RKO (cell line): ENCODE measurements at regions not wholly inside any gene's neighbourhood (a gene's known extent, or its start where the extent isn't known, plus 50 kb on each side); places are given as distances from the start of the nearest gene placed in this dataset.
"Not testable (repeated sequence)": the region's sequence is repeated elsewhere in the genome, so short reads cannot be mapped to it uniquely, and the experiment has no call there.

Experiments
- DNase-seq: peaks from one replicate; pipeline ENCODE4 v3.0.0-alpha.2; 2016; ENCODE audit warnings: low spot score

DNA sequence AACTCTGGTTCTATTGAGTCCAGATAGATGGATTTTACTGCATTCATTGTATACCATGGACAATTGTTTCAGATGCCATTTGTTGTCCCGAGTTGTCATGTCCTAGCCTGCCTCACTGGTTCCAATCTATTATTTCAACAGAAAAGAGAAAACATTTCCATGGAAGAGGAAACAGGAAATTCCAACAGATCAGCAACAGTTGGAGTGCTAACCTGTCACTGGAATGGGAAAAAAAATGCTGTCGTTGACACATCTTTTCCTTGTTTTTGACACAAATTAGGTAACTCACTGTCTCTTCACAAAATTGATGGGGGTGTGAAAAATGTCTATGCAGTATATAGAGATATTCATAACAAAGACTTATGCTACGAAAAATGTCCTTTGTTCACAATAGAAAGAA is 432.0 kb upstream of the TBL1XR1 start:
- DNase-seq: no peak

DNA sequence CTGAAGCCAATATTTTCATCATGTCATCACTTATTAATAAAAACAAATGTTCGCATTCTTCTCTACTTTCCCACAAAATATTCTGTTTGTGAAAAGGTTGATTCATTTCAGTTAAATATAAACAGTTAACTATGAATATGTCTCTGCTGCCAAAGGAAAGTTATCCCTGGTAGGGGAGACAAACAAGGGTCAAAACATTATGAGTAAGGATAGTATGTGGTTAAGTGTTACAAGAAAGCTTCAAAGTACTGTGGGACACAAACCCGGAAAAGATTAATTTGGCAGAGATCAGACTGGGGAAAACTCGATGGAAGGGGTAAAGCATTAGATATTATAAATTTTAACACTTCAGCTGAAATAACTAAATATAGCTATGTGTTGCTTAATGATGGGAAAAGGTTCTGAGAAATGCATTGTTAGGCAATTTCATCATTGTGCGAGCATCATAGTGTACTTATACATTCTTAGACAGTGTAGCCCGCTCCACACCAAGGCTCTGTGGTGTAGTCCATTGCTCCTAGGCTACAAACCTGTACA is 436.5 kb upstream of the TBL1XR1 start:
- DNase-seq: no peak

DNA sequence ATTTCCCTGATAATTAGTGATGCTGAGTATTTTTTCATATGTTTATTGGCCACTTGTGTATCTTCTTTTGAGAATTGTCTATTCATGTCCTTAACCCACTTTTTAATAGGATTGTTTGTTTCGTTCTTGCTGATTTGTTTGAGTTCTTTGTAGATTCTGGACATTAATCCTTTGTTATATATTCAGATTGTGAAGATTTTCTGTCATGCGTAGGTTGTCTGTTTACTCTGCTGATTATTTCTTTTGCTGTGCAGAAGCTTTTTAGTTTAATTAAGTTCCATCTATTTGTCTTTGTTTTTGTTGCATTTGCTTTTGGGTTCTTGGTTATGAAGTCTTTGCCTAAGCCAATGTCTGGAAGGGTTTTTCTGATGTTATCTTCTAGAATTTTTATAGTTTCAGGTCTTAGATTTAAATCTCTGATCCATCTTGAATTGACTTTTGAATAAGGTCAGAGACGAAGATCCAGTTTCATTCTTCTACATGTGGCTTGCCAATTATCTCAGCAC is 438.4 kb upstream of the TBL1XR1 start:
- DNase-seq: not testable (repeated sequence)

DNA sequence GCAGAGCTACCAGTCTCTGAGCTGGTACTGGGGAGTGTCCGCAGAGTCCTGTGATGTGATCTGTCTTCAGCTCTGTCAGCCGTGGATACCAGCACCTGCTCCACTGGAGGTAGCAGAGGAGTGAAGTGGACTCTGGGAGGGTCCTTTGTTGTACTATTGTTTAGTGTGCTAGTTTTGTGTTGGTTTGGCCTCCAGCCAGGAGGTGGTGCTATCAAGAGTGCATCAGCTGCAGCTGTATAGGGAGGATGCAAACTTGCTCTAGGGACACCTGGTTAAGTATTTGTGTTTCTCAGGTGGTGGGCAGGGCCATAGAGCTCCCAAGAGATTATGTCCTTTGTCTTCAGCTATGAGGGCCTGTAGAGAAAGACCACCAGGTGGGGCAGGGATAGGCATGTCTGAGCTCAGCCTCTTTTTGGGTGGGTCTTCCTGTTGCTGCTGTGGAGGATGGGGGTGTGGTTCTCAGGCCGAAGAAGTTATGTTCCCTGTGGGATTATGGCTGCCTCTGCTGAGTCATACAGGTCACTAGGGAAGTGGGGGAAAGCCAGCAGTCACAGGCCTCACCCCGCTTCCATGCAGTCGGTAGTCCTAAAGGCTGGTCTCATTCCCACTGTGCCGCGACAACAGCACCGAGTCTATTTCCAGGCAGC is 443.2 kb upstream of the TBL1XR1 start:
- no peak for DNase-seq

DNA sequence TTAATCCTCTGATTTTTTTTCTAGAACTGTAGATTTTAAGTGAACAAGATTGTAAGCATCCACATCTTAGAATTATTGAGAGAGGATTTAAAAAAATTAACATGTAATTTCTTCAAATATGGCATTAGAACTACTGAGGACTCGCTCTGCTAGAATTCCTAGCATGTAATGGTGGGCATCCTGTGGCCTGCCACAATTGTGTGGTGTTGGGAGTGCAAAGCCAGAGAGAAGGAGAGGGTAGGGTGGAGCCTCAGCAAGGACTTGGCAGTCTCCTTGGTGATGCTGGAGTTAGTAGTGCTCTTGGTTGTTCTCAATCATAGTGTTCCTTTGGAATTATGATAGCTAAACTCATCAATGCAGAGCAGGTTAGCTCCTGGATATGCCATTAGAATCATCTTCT is 443.9 kb upstream of the TBL1XR1 start:
- no peak for DNase-seq

DNA sequence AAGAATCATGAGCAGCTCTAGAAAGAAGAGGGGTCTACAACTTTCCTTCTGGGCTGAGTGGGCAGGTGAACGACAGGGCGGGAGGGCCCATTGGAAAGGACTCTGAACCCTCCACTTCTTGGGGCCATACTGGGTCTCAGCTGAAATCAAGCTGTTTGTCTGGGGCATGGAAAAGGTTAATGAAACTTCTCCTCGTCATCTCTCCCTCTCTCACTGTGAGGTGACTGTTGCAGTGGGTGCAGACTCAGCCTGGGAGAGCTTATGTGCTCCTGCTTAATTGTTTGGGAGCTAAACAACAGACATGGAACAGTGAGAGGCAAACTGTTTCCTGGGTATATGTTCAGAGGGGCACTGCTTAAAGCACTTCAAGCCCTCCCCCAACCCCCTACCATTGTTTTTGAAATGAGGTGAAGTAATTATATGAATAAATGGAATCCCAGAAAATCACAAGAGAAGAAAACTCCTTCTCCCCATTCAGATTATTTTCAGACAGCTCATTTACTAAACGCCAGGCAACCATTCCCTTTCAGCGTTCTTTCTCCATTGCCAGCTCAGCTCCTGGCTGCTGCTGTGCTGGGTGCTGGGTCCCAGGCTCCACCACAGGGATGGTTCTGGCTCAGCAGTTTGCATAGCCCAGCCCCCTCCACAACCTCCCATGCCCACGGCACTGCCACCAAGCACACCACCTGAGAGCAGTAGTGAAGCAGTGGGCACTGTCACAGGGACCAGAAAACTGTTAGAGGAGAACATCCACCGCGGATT is 444.9 kb upstream of the TBL1XR1 start:
- no peak for DNase-seq

DNA sequence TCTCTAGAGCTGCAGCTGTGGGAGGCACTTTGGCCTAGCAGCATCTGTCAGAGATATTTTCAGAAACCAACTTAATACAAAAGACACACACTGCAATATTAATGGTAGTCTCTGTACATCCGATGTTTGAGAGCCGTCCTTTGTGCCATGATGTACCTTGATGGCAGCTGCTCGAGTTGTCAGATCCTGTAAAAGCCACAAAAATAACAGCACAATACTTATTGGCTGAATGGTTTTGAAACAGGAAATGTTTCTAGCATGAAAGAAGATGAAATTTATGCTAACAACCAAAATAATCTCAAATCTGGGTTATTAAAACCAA is 445.5 kb upstream of the TBL1XR1 start:
- DNase-seq: no peak

DNA sequence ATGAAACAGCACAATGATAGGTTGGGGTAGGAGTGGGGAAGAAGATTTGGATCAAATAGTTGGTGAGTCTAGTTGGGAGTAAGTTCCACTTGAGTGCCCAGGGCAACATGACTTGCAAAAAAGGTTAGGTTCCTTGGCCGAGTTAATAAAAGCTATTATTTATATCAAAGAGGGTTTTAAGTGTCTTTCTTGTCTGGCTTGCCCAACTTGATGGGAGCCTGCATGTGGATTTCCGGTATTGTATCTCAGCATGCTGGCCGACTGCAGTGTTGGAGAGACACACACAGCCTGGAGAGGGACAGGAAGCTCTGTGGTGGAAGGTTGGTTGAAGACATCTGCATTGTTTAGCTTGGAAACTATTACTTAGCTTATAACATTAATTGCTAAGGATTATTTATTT is 449.5 kb upstream of the TBL1XR1 start:
- no peak for DNase-seq

DNA sequence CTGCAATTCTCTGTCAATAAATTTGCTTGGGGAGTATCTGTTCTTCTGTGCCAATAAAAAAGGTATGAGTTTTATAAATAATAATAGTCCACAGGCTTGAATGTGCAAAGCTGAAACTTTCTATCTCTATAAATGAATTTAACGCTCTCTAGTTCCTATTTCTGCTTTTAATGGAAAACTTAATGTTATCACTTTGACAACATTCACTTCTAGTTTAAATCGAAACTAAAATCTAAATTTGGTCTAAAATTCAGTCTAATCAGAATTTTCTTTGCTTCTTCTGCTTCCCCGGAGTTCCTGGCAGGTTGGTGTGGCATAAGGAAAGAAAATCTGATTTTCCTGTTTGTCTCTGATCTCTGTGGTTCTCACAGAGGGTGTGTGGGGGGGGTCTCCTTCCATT is 450.1 kb upstream of the TBL1XR1 start:
- no peak for DNase-seq

DNA sequence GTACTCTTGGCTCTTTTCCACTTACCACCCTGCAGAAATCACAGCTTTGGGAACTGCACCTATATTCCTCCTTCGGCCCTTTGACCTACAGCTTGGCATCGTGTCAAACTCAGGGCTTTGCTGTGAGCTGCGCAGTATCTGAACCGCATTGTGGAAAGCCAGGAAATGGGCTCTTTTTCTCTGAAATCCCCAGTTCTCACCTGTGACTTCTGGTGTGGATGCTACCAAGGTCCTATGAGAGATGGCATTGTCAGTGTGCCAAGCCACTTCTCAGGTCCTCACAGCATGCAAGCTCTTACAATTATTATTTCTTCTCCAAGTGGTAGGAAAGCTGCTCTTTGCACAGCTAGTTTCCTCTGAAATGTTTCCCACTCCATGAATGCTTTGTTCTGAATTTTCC is 450.6 kb upstream of the TBL1XR1 start:
- no peak for DNase-seq

DNA sequence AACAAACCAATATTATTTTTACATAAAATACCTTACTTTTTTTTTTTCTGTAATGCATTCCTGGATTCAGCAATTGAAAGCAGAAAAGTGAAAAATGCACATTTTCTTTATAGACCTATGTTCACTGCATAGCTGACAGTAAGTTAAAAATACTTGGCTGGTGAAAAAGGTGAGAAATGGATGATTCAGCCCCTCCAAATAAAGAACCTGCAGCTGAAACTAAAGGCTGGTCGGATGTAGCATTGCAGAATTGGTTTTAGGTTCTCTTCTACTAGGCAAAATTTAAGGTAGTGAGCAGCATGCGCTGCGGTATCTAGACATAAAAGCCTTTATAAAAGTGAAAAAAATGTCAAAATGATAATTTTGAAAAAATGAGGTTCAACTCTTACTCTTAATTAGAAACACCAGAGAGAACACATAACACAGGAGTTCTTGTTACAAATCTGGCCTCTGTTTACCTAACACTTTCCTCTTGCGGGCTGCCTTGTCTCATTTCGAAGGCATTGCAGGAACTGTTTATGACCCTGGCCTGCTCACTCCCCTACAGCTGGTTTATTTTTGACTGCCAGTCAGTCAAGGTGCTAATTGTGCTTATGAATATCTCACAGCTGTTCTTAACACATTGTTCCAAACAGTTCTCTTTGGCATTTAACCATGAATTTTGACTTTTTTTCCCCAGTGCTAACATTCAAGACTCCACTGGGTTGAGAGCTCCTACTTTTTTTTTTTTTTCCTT is 455.4 kb upstream of the TBL1XR1 start:
- no peak for DNase-seq

DNA sequence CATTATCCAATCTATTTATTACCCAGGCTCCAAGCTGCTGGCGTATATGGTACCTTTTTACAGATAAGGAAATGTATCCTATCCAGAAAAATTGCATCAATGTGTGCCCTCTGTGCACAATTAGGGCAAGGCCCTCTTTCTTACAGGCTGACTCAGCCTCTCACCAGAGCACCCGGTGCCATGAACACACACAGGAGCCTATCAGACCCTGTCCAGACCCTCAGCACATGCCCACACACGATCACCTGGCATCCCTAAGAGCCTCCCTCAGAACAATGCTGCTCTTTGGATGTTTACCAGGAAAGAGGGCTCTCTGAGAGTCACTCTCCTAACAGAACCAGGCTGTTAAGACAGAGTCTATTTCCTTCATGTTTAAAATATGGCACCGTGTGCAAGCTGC is 460.0 kb upstream of the TBL1XR1 start:
- DNase-seq: no peak

DNA sequence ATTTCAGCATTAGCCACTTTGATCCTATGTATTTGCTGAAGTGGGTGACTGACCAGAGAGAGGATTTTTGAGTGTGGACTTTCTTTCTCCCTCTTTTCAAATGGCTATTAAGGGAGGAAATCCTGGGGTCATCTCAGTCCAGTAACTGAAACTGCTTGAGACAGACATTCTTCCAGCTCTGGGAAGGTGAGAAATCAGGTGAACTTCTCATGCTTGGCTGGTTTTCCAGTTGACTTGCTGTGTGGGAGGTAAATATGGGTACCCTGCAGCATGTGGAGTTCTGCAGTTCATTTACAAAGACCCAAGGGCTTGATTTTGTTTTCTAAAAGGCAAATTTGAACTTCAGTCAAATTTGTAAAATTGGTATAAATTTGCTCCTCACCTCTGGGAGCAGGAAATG is 461.1 kb upstream of the TBL1XR1 start:
- no peak for DNase-seq

DNA sequence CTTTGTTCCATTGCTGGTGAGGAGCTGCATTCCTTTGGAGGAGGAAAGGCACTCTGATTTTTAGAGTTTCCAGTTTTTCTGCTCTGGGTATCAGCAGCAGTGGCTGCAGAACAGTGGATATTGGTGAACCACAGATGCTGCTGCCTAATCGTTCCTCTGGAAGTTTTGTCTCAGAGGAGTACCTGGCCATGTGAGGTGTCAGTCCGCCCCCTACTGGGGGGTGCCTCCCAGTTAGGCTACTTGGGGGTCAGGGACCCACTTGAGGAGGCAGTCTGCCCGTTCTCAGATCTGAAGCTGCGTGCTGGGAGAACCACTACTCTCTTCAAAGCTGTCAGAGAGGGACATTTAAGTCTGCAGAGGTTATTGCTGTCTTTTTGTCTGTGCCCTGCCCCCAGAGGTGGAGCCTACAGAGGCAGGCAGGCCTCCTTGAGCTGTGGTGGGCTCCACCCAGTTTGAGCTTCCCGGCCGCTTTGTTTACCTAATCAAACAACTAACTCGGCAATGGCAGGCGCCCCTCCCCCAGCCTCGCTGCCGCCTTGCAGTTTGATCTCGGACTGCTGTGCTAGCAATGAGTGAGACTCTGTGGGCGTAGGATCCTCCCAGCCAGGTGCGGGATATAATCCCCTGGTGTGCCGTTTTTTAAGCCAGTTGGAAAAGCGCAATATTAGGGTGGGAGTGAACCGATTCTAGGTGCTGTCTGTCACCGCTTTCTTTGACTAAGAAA is 467.3 kb upstream of the TBL1XR1 start:
- not testable (repeated sequence) for DNase-seq

DNA sequence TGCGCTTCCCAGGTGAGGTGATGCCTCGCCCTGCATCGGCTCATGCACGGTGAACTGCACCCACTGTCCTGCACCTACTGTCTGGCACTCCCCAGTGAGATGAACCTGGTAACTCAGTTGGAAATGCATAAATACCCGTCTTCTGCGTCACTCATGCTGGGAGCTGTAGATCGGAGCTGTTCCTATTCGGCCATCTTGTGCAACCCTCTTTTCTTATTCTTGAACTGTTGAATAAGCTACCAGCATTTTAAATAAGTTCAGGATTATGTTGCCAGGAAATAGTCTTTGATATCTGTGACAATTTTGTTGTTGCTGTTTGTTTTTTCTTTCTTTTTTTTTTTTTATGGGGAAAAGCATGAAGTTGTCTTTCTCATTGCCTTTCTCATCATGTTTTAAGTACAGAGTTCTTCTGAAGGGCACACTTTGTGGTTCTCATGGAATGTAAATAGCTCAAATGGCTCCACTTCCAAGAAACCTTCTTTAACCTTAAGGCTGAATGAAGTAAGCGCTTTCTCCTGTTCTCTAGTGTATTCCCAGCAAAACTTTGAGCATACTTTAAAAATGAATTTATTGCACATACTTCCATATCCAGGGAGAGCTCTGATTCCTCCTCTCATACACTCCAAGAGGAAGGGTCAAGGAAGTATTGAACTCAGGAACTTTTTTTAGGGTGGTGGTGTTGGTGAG is 468.0 kb upstream of the TBL1XR1 start:
- DNase-seq: no peak

DNA sequence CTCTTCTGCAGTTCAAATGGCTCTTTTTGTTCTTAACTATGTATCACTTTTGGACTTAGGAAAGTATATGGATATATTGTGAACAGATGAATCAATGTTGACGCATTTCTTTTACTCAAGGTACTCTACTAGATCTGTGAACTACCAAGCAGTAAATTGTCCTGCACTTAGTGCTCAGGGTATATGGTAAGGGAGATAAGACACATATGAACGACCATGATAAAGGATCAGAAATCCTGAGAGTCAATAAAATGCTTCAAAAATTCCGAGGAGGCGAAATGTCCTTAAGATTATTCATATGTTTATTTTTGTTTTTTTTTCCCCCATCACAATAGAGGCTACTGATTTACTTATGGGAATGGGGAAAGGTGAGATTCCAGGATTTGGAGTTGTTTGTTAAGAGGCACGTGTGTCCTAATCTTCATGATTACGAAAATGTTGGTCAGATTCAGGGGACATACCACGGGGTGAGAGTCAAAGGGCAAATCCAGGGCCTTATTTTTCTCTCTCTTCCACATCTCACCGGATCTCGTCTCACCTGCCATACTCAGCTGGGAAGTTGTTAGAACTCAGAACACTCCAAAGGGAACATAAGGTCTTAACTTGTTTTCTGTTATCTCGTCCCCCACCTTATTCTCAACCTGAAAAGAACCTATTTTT is 475.1 kb upstream of the TBL1XR1 start:
- DNase-seq: no peak

DNA sequence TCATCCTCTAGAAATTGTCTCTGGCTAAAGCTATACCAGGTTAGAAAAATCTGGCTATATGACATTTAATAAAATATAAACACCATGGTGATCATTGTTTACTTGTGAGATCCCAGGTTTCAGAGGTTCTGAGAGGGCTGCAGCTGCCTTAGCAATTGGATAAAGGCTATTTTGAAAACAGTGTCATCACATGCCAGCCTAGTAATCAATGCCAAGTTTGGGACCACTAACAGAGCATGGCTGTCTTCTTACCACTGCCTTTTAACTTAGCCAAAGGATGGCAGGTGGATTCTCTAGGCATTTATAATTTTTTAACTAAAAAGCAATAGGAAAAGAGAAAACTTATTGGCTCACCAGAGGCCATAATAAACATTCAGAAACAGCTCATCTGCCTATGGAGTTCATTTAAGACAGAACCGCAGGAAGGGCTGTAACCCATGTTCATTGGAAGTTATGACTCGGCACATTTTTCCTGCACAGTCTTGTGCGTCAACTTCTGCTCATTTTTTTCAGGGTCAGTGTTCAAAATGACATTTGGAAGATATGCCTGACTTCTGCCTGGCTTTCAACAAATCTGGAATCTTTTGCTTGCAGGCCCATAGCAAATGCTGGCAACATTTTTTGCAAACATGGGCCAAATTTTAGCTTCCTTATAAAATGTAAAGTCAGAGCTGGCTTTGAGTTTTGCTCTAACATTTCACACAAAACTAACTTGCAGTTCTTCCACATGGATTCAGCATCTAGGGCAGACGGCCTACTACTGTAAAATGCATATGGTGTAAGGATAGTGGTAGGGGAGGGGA is 476.0 kb upstream of the TBL1XR1 start:
- no peak for DNase-seq

DNA sequence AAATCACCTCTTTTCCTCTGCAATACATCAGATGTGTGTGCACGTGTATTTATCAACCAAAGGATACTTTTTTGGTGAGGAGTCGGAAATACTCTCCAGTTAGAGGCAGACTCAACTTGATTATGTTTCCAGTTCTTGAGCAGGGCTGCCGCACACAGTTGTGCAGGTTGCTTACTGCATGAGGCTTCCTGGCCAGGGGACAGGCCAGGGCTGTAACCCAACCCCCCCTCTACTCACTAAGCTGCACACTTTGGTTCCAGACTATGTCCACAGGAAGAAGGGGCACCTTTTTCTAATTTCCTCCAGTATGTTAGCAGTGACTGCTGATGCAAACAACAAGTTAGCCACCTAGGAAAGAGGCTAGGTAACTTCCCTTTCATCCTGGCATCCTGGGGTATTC is 476.9 kb upstream of the TBL1XR1 start:
- DNase-seq: no peak

DNA sequence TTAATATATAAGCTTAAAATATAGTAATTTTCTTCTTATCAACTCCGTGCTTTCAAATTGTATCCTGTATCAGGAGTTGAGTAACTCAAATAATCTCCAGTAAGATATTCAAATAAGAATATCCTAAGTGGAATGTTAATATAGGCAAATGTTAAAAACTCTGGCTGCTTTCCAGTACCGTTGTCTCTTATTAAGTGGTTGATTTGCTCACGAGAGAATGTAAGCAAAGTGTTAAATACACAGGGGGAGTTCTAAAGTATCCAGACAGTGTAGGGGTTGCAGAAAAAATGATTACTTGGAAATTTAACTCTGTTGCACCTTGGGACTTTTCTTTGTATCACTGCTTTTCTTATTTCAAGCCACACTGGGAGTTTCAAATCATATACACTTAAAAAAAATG is 478.9 kb upstream of the TBL1XR1 start:
- DNase-seq: no peak

DNA sequence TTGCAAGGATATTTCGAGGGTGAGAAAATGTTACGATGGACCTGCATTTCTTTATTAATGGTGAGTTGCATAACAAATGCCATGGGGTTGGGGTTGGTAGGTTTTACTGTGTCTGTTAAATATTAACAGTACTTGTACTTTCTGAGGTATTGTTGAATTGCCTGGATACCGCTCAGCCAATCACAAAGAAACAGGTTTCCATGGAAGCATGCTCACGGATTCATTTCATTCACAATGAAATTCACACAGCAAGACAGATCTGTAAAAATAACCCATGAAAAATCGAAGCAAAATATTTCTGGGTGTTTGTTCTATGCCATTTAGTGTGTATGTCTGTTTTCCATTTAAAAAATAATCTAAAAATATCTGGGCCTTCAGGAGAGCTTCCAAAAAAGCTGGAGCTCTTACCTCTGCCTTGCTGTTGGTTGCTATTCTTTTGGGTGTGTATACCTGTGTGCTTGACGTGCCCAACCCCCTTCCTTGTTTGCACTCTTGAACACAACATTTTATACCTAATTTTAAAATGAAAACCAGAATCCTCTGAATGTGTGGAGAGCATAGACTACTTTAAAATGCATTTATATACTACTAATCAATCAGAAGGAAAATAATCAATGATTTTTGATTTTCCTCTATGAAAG is 479.8 kb upstream of the TBL1XR1 start:
- no peak for DNase-seq
